HepG2 (cell line): ENCODE measurements at regions not wholly inside any gene's neighbourhood (a gene's known extent, or its start where the extent isn't known, plus 50 kb on each side); places are given as distances from the start of the nearest gene placed in this dataset.

Experiments
- ATAC-seq: fragments of 200-7000 bp; cut with Tn5 transposase; 3 replicates; pipeline ENCODE4 v1.9.1; 2020; ENCODE audit warnings: mild to moderate bottlenecking, moderate library complexity
- BruUV-seq: library from RNA; stranded (reverse); fragments of 400-500 nt; replicated peaks from 2 replicates; lab custom pipeline; 2021; lab: Mats Ljungman, UMichigan
- CTCF ChIA-PET: fragments of 300-600 bp; formaldehyde crosslinking; extraction: SDS; loops from one replicate; lab custom pipeline; 2021; ENCODE audit warnings: low total read pairs, inconsistent platforms, low intra/inter-chr PET ratio; lab: Yijun Ruan, JAX
- POLR2A ChIA-PET: fragments of 350-600 bp; sonication (Branson Sonifier 250); formaldehyde crosslinking; loops from one replicate; lab custom pipeline; 2020; ENCODE audit warnings: antibody characterized with exemption, inconsistent platforms; lab: Yijun Ruan, JAX
- DNase-seq: peaks from one replicate; pipeline ENCODE4 v3.0.0-alpha.2; 2015; ENCODE audit warnings: low spot score
- FAIRE-seq: peaks from 3 replicates; lab custom pipeline; 2011; peaks lifted over from hg19 to GRCh38; lab: Jason Lieb, UNC
- H2AFZ ChIP-seq: one replicate; pipeline ENCODE4 v1.6.1; 2011; ENCODE audit warnings: low read length, inconsistent platforms
- H3K27ac ChIP-seq: fragments of 300-600 bp; 3 replicates; pipeline ENCODE4 v1.8.0; 2011; ENCODE audit warnings: mixed run types, mild to moderate bottlenecking, mixed read lengths, low read length, inconsistent platforms; ENCODE audit not compliant: insufficient read depth; ENCODE audit errors: extremely low read length
- H3K27me3 ChIP-seq, 2 experiments: fragments of 200-600 bp in 1 of 2; 2 replicates in 1 of 2; 3 replicates in 1 of 2; pipeline versions ENCODE4 v1.6.0 to v1.8.0; 2011; ENCODE audit warnings: low read length in 2 of 2, mild to moderate bottlenecking in 2 of 2, moderate library complexity in 2 of 2, inconsistent platforms in 1 of 2; ENCODE audit not compliant: insufficient read depth in 2 of 2, control insufficient read depth in 1 of 2
- H3K36me3 ChIP-seq, 2 experiments: fragments of 200-600 bp in 1 of 2; replicated peaks in 1 of 2; 2 replicates in 1 of 2; 3 replicates in 1 of 2; pipeline versions ENCODE4 v1.5.1 to v1.8.0; 2011; ENCODE audit warnings: low read length in 2 of 2, inconsistent platforms in 1 of 2; ENCODE audit not compliant: insufficient read depth in 2 of 2, control insufficient read depth in 1 of 2
- H3K4me1 ChIP-seq: 2 replicates; pipeline ENCODE4 v1.5.1; 2012; ENCODE audit warnings: low read length, inconsistent platforms; ENCODE audit not compliant: insufficient read depth
- H3K4me2 ChIP-seq: 2 replicates; pipeline ENCODE4 v1.6.0; 2011; ENCODE audit warnings: low read depth, low read length, inconsistent platforms
- H3K4me3 ChIP-seq, 3 experiments: fragments of 200-600 bp in 1 of 3; sonication (generic), shearing (Covaris generic) in 1 of 3; replicated peaks in 1 of 3; 2 replicates each; pipeline ENCODE4 v1.5.1; 2011 to 2016; ENCODE audit warnings: low read length in 3 of 3, inconsistent platforms in 2 of 3, low read depth in 2 of 3, mild to moderate bottlenecking in 2 of 3, control low read depth in 1 of 3, mixed read lengths in 1 of 3; ENCODE audit not compliant: insufficient read depth in 1 of 3
- H3K79me2 ChIP-seq: one replicate; pipeline ENCODE4 v1.6.1; 2011; ENCODE audit warnings: low read length, inconsistent platforms; ENCODE audit not compliant: insufficient read depth
- H3K9ac ChIP-seq: 2 replicates; pipeline ENCODE4 v1.6.0; 2011; ENCODE audit warnings: mild to moderate bottlenecking, low read depth, low read length, inconsistent platforms; ENCODE audit not compliant: insufficient read depth
- H3K9me3 ChIP-seq: 2 replicates; pipeline ENCODE4 v1.5.1; 2012; ENCODE audit warnings: mild to moderate bottlenecking, low read length
- H4K20me1 ChIP-seq: 2 replicates; pipeline ENCODE4 v1.6.0; 2011; ENCODE audit warnings: inconsistent platforms, mild to moderate bottlenecking, low read length, moderate library complexity; ENCODE audit not compliant: insufficient read depth
- ARID3A ChIP-seq: IDR thresholded peaks from 2 replicates; pipeline ENCODE4 v1.6.1; 2012; ENCODE audit warnings: low read depth, low read length, improper control_type of control experiment
- ATF4 ChIP-seq, 2 experiments: fragments of 450-650 bp in 1 of 2; sonication (generic) in 1 of 2; formaldehyde crosslinking; IDR thresholded peaks; 2 replicates each; pipeline versions ENCODE4 v1.5.0 to v1.8.0; 2020 to 2022; ENCODE audit warnings: mild to moderate bottlenecking in 1 of 2, missing genetic modification reagents in 1 of 2
- GMEB1 ChIP-seq: sonication (generic); formaldehyde crosslinking; IDR thresholded peaks from 2 replicates; pipeline ENCODE4 v1.5.1; 2020; ENCODE audit warnings: missing genetic modification reagents, mild to moderate bottlenecking, borderline replicate concordance
- IRF2 ChIP-seq: IDR thresholded peaks from 2 replicates; pipeline ENCODE4 v1.6.1; 2018; ENCODE audit warnings: missing genetic modification reagents, missing compliant biosample characterization
- KDM3A ChIP-seq: IDR thresholded peaks from 2 replicates; pipeline ENCODE4 v1.6.1; 2018; ENCODE audit warnings: low read depth, missing compliant biosample characterization
- MATR3 ChIP-seq: sonication (generic); formaldehyde crosslinking; IDR thresholded peaks from 2 replicates; pipeline ENCODE4 v1.4.0; 2020; ENCODE audit warnings: missing genetic modification reagents
- MED8 ChIP-seq: sonication (generic); formaldehyde crosslinking; IDR thresholded peaks from 2 replicates; pipeline ENCODE4 v1.8.1; 2023; ENCODE audit warnings: mild to moderate bottlenecking, missing genetic modification reagents; ENCODE audit not compliant: insufficient replicate concordance
- PRDM10 ChIP-seq: sonication (generic); formaldehyde crosslinking; IDR thresholded peaks from 2 replicates; pipeline ENCODE4 v1.4.0; 2020; ENCODE audit warnings: low read depth, missing genetic modification reagents
- SOX5 ChIP-seq: IDR thresholded peaks from 2 replicates; pipeline ENCODE4 v1.6.1; 2016; ENCODE audit warnings: borderline replicate concordance
- TBL1XR1 ChIP-seq: fragments of 150-350 bp; IDR thresholded peaks from 2 replicates; pipeline ENCODE4 v1.6.1; 2014; ENCODE audit warnings: borderline replicate concordance, low read length; ENCODE audit not compliant: partially characterized antibody
- WGBS: methylation state at CpG from one replicate; pipeline ENCODE4 v1.1.6; 2017; ENCODE audit warnings: low lambda C conversion rate; 5-methylcytosine and 5-hydroxymethylcytosine counted together
- in situ Hi-C: cut with HindIII; loops from 2 replicates; pipeline ENCODE4 v1.10.0; 2017; ENCODE audit warnings: low pct_unique_long_range_greater_than_20kb; ENCODE audit not compliant: extremely low pct_ligation_motif_present
- intact Hi-C: fragments of 100-400 bp; cut with micrococcal nuclease; formaldehyde crosslinking; loops from one replicate; pipeline ENCODE4 v1.10.0; 2022; ENCODE audit not compliant: unreplicated experiment

- no peak overlapping the region for H3K9ac ChIP-seq
- TF ChIP-seq MED8 (CRISPR knock-in tag), result no peak
- no peak for TF ChIP-seq GMEB1 (CRISPR knock-in tag)
- no peak for TF ChIP-seq SOX5 (CRISPR knock-in tag)
- 0 out of 4 replicates have a peak, but pooled peaks of 1 of the 2 experiments have one; percentile 25 for TF ChIP-seq ATF4 (CRISPR knock-in tag; IDR thresholded peaks at IDR 0.05)
- in situ Hi-C loops, result no loop called here
- 5% methylated on average over 4 of the region's 4 CpGs for WGBS
- H3K27me3 ChIP-seq, result no peaks in the 10 kb centered on the region; a peak in 1 of 5 replicates
- ChIA-PET POLR2A (no interaction called here), CTCF (no interaction called here)
- H3K4me3 ChIP-seq, result no peak overlapping the region
- no peak overlapping the region for H3K4me2 ChIP-seq
- H2AFZ ChIP-seq, result no peak overlapping the region
- ATAC-seq, result no peak
- intact Hi-C loops, result no loop called here
- H3K27ac ChIP-seq, result no peak overlapping the region
- no peaks in the 10 kb centered on the region for H3K79me2 ChIP-seq
- H4K20me1 ChIP-seq, result no peaks in the 10 kb centered on the region
- H3K36me3 ChIP-seq, result no peaks in the 10 kb centered on the region
- peaks cover 76% of the 10 kb centered on the region for H3K4me1 ChIP-seq
- BruUV-seq, result no TSS peak
- FAIRE-seq, result no peak
- no peak for DNase-seq
- no peaks in the 10 kb centered on the region for H3K9me3 ChIP-seq
Observed at GRCh38 chr2:172335736-172336135, 91.7 kb upstream of the ITGA6 start.

- no peaks in the 10 kb centered on the region for H3K79me2 ChIP-seq
- H3K9me3 ChIP-seq, result no peaks in the 10 kb centered on the region
- no peak overlapping the region for H3K9ac ChIP-seq
- 36% methylated on average over 2 of the region's 2 CpGs for WGBS
- no peaks in the 10 kb centered on the region for H3K36me3 ChIP-seq
- peak overlapping the region; percentile 19; the same call in 1 of the 2 replicates for H3K4me2 ChIP-seq
- ChIA-PET POLR2A (no interaction called here), CTCF (no interaction called here)
- FAIRE-seq, result no peak
- no peak overlapping the region for H3K4me3 ChIP-seq
- in situ Hi-C loops, result no loop called here
- DNase-seq, result no peak
- H4K20me1 ChIP-seq, result no peaks in the 10 kb centered on the region
- no peaks in the 10 kb centered on the region; a peak in 1 of 5 replicates for H3K27me3 ChIP-seq
- ATAC-seq, result no peak
- BruUV-seq, result no TSS peak
- intact Hi-C loops, result no loop called here
- peaks cover 84% of the 10 kb centered on the region for H3K4me1 ChIP-seq
- H2AFZ ChIP-seq, result no peak overlapping the region
- no peak overlapping the region for H3K27ac ChIP-seq
- no peak for TF ChIP-seq KDM3A
- TF ChIP-seq MATR3 (CRISPR knock-in tag), result no peak
- no peak for TF ChIP-seq PRDM10 (CRISPR knock-in tag)
- TF ChIP-seq IRF2, result no peak
- TF ChIP-seq TBL1XR1, result no peak
- TF ChIP-seq ARID3A, result 0 out of 2 replicates have a peak, but pooled peaks have one; percentile 29
Observed at GRCh38 chr2:172336681-172337080, 90.7 kb upstream of the ITGA6 start.
